CD14-positive monocyte (primary cell): ENCODE measurements at regions not wholly inside any gene's neighbourhood (a gene's known extent, or its start where the extent isn't known, plus 50 kb on each side); places are given as distances from the start of the nearest gene placed in this dataset.

Experiments
- DNase-seq, 3 donors: peaks; one replicate each; pipeline ENCODE4 v3.0.0-alpha.2; 2011 to 2022
- H2AFZ ChIP-seq: 2 replicates; pipeline ENCODE4 v1.6.0; 2012; ENCODE audit warnings: mild to moderate bottlenecking, low read depth, low read length, inconsistent platforms; ENCODE audit not compliant: insufficient read depth, poor library complexity, severe bottlenecking
- H3K27ac ChIP-seq, 2 donors: 1 replicate in 1 of 2; 2 replicates in 1 of 2; pipeline ENCODE4 v1.5.1; 2012 to 2013; ENCODE audit warnings: low read length in 2 of 2, control low read depth in 1 of 2, inconsistent platforms in 1 of 2, low read depth in 1 of 2, mild to moderate bottlenecking in 1 of 2
- H3K27me3 ChIP-seq, 2 donors: one replicate each; pipeline versions ENCODE4 v1.6.0 to v1.6.1; 2011 to 2013; ENCODE audit warnings: low read length in 2 of 2; ENCODE audit not compliant: control insufficient read depth in 2 of 2, insufficient read depth in 2 of 2
- H3K36me3 ChIP-seq, 2 donors: replicated peaks in 1 of 2; 1 replicate in 1 of 2; 2 replicates in 1 of 2; pipeline versions ENCODE4 v1.5.1 to v1.6.1; 2012 to 2013; ENCODE audit warnings: low read length in 2 of 2, control low read depth in 1 of 2, inconsistent platforms in 1 of 2, mild to moderate bottlenecking in 1 of 2; ENCODE audit not compliant: insufficient read depth in 2 of 2, control insufficient read depth in 1 of 2
- H3K4me1 ChIP-seq, 2 donors: 1 replicate in 1 of 2; 2 replicates in 1 of 2; pipeline versions ENCODE4 v1.5.1 to v1.6.1; 2012 to 2013; ENCODE audit warnings: low read length in 2 of 2, control low read depth in 1 of 2, inconsistent platforms in 1 of 2, mild to moderate bottlenecking in 1 of 2, moderate library complexity in 1 of 2; ENCODE audit not compliant: insufficient read depth in 2 of 2, control insufficient read depth in 1 of 2
- H3K4me2 ChIP-seq: replicated peaks from 2 replicates; pipeline ENCODE3; 2012; ENCODE audit warnings: low read length, moderate library complexity, mild to moderate bottlenecking; ENCODE audit not compliant: poor library complexity, severe bottlenecking; ENCODE audit errors: extremely low read depth
- H3K4me3 ChIP-seq, 3 experiments: fragments of 200-600 bp in 1 of 3; sonication (generic) in 1 of 3; replicated peaks in 1 of 3; 1 replicate in 2 of 3; 2 replicates in 1 of 3; pipeline ENCODE4 v1.5.1; 2011 to 2013; ENCODE audit warnings: low read length in 3 of 3, mild to moderate bottlenecking in 3 of 3, control low read depth in 2 of 3, low read depth in 2 of 3, inconsistent platforms in 1 of 3, moderate library complexity in 1 of 3
- H3K79me2 ChIP-seq: 2 replicates; pipeline ENCODE4 v1.6.0; 2012; ENCODE audit warnings: mild to moderate bottlenecking, control low read depth, inconsistent platforms, low read length, moderate library complexity; ENCODE audit not compliant: insufficient read depth
- H3K9ac ChIP-seq: 2 replicates; pipeline ENCODE4 v1.6.0; 2017; ENCODE audit warnings: low read length, mild to moderate bottlenecking; ENCODE audit not compliant: insufficient read depth, poor library complexity, severe bottlenecking
- H3K9me3 ChIP-seq, 2 donors: replicated peaks in 1 of 2; 1 replicate in 1 of 2; 2 replicates in 1 of 2; pipeline versions ENCODE4 v1.5.1 to v1.6.1; 2012 to 2013; ENCODE audit warnings: low read length in 2 of 2, control low read depth in 1 of 2; ENCODE audit not compliant: control insufficient read depth in 1 of 2, insufficient read depth in 1 of 2
- H4K20me1 ChIP-seq: 2 replicates; pipeline ENCODE4 v1.6.0; 2012; ENCODE audit warnings: mild to moderate bottlenecking, low read length, control low read depth, moderate library complexity; ENCODE audit not compliant: insufficient read depth
- H3K27ac Mint-ChIP-seq, 7 donors: one replicate each; pipeline ENCODE4 v1.8.0; 2020; ENCODE audit warnings: mild to moderate bottlenecking in 7 of 7, mixed read lengths in 7 of 7, moderate library complexity in 6 of 7, inconsistent platforms in 2 of 7
- H3K27me3 Mint-ChIP-seq, 3 donors: one replicate each; pipeline ENCODE4 v1.8.0; 2021 to 2022; ENCODE audit warnings: low read depth in 3 of 3, mild to moderate bottlenecking in 3 of 3, mixed read lengths in 3 of 3, moderate library complexity in 3 of 3, inconsistent platforms in 1 of 3
- H3K36me3 Mint-ChIP-seq, 2 donors: one replicate each; pipeline ENCODE4 v1.8.0; 2020; ENCODE audit warnings: mixed read lengths in 2 of 2, inconsistent platforms in 1 of 2, mild to moderate bottlenecking in 1 of 2
- H3K4me1 Mint-ChIP-seq: one replicate; pipeline ENCODE4 v1.8.0; 2020; ENCODE audit warnings: mild to moderate bottlenecking, mixed read lengths
- H3K4me3 Mint-ChIP-seq, 2 donors: one replicate each; pipeline ENCODE4 v1.8.0; 2020; ENCODE audit warnings: mild to moderate bottlenecking in 2 of 2, mixed read lengths in 2 of 2, moderate library complexity in 1 of 2
- H3K9me3 Mint-ChIP-seq, 7 donors: one replicate each; pipeline ENCODE4 v1.8.0; 2020 to 2022; ENCODE audit warnings: mixed read lengths in 7 of 7, mild to moderate bottlenecking in 6 of 7, moderate library complexity in 6 of 7, inconsistent platforms in 2 of 7
- WGBS: methylation state at CpG from one replicate; pipeline ENCODE4 v1.1.5; 2013; ENCODE audit warnings: missing lambda C conversion rate; ENCODE audit not compliant: insufficient coverage; 5-methylcytosine and 5-hydroxymethylcytosine counted together
- intact Hi-C, 2 donors: fragments of 100-400 bp; cut with micrococcal nuclease; formaldehyde crosslinking; loops; one replicate each; pipeline versions ENCODE4 v1.15.0 to v1.15.1; 2023
- TF ChIP-seq, protein P1 (sequence below): fragments of 200-600 bp; IDR thresholded peaks from one replicate; pipeline ENCODE4 v1.8.0; 2022; ENCODE audit warnings: antibody characterized with exemption, mild to moderate bottlenecking

DNA sequence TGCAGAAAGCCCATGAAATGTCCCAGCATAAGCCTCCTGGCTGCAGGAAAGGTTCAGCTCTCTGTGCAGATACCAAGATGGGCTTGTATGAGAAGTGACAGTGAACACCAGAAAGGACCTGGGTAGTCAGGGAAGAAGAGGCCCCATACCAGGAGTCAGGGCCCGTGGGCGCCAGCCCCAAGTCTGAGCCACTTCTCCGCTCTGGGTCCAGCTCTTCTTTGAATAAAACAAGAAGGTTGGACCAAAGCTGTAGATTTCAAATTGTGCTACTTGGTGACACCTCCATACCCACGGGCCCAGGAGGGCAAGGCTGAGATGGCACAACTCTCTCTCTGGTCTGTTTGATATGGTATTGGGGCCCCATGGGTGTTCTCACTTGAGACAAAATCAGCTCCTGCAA lies 261.5 kb downstream of the UACA start:
- WGBS: 92% methylated on average over 3 of the region's 4 CpGs

DNA sequence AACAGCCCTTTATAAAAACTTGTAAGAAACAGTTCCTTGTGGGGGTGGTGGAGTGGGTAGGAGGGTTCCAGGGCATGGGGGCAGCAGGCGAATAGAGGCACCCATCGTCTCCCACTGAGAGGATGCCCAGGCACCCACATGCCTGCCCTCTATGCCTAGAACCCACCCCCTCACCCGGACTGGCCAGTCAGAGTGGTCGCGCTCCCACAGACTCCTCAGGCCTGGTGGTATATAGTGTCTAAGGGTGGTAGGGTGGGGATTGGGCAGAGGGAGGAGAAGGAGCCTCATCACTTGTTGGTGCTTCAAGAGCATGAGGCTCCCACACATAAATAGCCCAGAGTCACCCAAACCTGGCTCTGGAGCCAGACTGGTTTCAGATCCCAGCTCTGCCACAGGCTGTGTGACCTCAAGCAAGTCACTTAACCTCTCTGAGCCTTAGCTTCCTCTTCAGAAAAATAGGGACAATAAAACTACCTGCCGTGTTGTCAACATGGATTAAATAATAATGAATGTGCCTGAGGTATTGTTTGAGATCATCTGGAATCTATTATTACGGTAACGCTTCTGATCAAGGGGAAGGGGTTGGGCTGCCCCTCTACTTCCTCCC lies 262.1 kb downstream of the UACA start:
- Histone ChIP-seq H3K9me3 (no peaks in the 10 kb centered on the region), H3K4me1 (peaks cover 37% of the 10 kb centered on the region in 2 donors), H3K4me3 (no peak overlapping the region), H4K20me1 (no peaks in the 10 kb centered on the region), H3K9ac (no peak overlapping the region), H3K4me2 (no peak overlapping the region), H3K27me3 (peaks cover 0 to 2% of the 10 kb centered on the region in 2 donors), H3K79me2 (no peaks in the 10 kb centered on the region), H2AFZ (no peak overlapping the region), H3K27ac (no peak overlapping the region), H3K36me3 (no peaks in the 10 kb centered on the region)
- Mint-ChIP-seq H3K4me3 (no peak overlapping the region), H3K27me3 (peaks cover 17 to 33% (median 19%) of the 10 kb centered on the region in 3 donors), H3K36me3 (peaks cover 2 to 14% of the 10 kb centered on the region in 2 donors), H3K4me1 (peaks cover 46% of the 10 kb centered on the region), H3K27ac (peak overlapping the region in 1 of 7 donors; percentile 66), H3K9me3 (peaks cover 0 to 4% (median 0%) of the 10 kb centered on the region in 7 donors)
- DNase-seq: no peak
- intact Hi-C loops: loop anchor here in 1 of 2 donors (10.0 kb wide), 1 partner anchor 736 kb away; no protein-coding TSS in a partner anchor
- WGBS: no CpG with 5 or more reads among the region's 8 CpGs
- TF ChIP-seq, protein P1, sequence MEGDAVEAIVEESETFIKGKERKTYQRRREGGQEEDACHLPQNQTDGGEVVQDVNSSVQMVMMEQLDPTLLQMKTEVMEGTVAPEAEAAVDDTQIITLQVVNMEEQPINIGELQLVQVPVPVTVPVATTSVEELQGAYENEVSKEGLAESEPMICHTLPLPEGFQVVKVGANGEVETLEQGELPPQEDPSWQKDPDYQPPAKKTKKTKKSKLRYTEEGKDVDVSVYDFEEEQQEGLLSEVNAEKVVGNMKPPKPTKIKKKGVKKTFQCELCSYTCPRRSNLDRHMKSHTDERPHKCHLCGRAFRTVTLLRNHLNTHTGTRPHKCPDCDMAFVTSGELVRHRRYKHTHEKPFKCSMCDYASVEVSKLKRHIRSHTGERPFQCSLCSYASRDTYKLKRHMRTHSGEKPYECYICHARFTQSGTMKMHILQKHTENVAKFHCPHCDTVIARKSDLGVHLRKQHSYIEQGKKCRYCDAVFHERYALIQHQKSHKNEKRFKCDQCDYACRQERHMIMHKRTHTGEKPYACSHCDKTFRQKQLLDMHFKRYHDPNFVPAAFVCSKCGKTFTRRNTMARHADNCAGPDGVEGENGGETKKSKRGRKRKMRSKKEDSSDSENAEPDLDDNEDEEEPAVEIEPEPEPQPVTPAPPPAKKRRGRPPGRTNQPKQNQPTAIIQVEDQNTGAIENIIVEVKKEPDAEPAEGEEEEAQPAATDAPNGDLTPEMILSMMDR: no peak

More for the DNA sequence above, 261.5 kb downstream of the UACA start:
- no peak overlapping the region for H3K4me2 ChIP-seq
- H3K4me3 ChIP-seq: no peak overlapping the region
- H3K27me3 Mint-ChIP-seq: peaks cover 12 to 28% (median 19%) of the 10 kb centered on the region in 3 donors
- H3K4me1 ChIP-seq: peaks cover 39 to 44% of the 10 kb centered on the region in 2 donors
- no peaks in the 10 kb centered on the region for H4K20me1 ChIP-seq
- intact Hi-C loops: loop anchor here in 1 of 2 donors (10.0 kb wide), 1 partner anchor 737 kb away; no protein-coding TSS in a partner anchor
- no peak overlapping the region for H2AFZ ChIP-seq
- no peak overlapping the region for H3K4me3 Mint-ChIP-seq
- no peak for DNase-seq
- H3K27ac Mint-ChIP-seq: peak overlapping the region in 2 of 7 donors; percentile 26 to 34
- TF ChIP-seq, protein P1: no peak
- H3K9me3 Mint-ChIP-seq: peaks cover 0 to 4% (median 0%) of the 10 kb centered on the region in 7 donors
- H3K27ac ChIP-seq: no peak overlapping the region
- no peak overlapping the region for H3K9ac ChIP-seq
- peaks cover 52% of the 10 kb centered on the region for H3K4me1 Mint-ChIP-seq
- H3K27me3 ChIP-seq: peaks cover 0 to 2% of the 10 kb centered on the region in 2 donors
- no peaks in the 10 kb centered on the region for H3K36me3 ChIP-seq
- no peaks in the 10 kb centered on the region for H3K9me3 ChIP-seq
- H3K36me3 Mint-ChIP-seq: peaks cover 6 to 13% of the 10 kb centered on the region in 2 donors
- H3K79me2 ChIP-seq: no peaks in the 10 kb centered on the region
